Small intestine (tissue), 7 donors: ENCODE measurements at regions not wholly inside any gene's neighbourhood (a gene's known extent, or its start where the extent isn't known, plus 50 kb on each side); places are given as distances from the start of the nearest gene placed in this dataset.

Experiments
- DNase-seq, 2 donors: peaks; one replicate each; pipeline versions ENCODE4 v3.0.0 to v3.0.0-alpha.2; 2013
- FAIRE-seq: peaks from 2 replicates; lab custom pipeline; 2012; peaks lifted over from hg19 to GRCh38; lab: Jason Lieb, UNC
- H3K27ac ChIP-seq, 3 donors: one replicate each; pipeline ENCODE4 v1.5.1; 2013; ENCODE audit warnings: low read length in 2 of 3, mild to moderate bottlenecking in 2 of 3, control low read depth in 1 of 3, inconsistent platforms in 1 of 3, low read depth in 1 of 3, moderate library complexity in 1 of 3
- H3K27me3 ChIP-seq, 3 donors: one replicate each; pipeline ENCODE4 v1.6.1; 2013; ENCODE audit warnings: low read length in 3 of 3, inconsistent platforms in 1 of 3; ENCODE audit not compliant: control insufficient read depth in 3 of 3, insufficient read depth in 3 of 3
- H3K36me3 ChIP-seq, 3 donors: one replicate each; pipeline ENCODE4 v1.6.1; 2013; ENCODE audit warnings: low read length in 3 of 3, inconsistent platforms in 1 of 3, low read depth in 1 of 3, mild to moderate bottlenecking in 1 of 3, moderate library complexity in 1 of 3; ENCODE audit not compliant: control insufficient read depth in 3 of 3, insufficient read depth in 2 of 3
- H3K4me1 ChIP-seq, 3 donors: one replicate each; pipeline ENCODE4 v1.6.1; 2013; ENCODE audit warnings: low read length in 2 of 3, inconsistent platforms in 1 of 3, low read depth in 1 of 3, mild to moderate bottlenecking in 1 of 3, moderate library complexity in 1 of 3; ENCODE audit not compliant: control insufficient read depth in 3 of 3, insufficient read depth in 2 of 3
- H3K4me3 ChIP-seq, 3 donors: one replicate each; pipeline ENCODE4 v1.5.1; 2013; ENCODE audit warnings: low read length in 3 of 3, control low read depth in 1 of 3, inconsistent platforms in 1 of 3, low read depth in 1 of 3, mild to moderate bottlenecking in 1 of 3, moderate library complexity in 1 of 3
- H3K9me3 ChIP-seq, 2 donors: one replicate each; pipeline ENCODE4 v1.6.1; 2013; ENCODE audit warnings: low read depth in 1 of 2, low read length in 1 of 2; ENCODE audit not compliant: control insufficient read depth in 2 of 2, insufficient read depth in 1 of 2
- WGBS, 3 donors: extraction: QIAGEN DNeasy Blood & Tissue Kit; methylation state at CpG; one replicate each; pipeline ENCODE4 v1.1.7; 2013; 5-methylcytosine and 5-hydroxymethylcytosine counted together
- donor health status: healthy with polysubstance abuse.
- donor health status: control.
- donor health status: control.
- donor health status: Bipolar disorder and iron deficiency.
- donor health status: healthy.

DNA sequence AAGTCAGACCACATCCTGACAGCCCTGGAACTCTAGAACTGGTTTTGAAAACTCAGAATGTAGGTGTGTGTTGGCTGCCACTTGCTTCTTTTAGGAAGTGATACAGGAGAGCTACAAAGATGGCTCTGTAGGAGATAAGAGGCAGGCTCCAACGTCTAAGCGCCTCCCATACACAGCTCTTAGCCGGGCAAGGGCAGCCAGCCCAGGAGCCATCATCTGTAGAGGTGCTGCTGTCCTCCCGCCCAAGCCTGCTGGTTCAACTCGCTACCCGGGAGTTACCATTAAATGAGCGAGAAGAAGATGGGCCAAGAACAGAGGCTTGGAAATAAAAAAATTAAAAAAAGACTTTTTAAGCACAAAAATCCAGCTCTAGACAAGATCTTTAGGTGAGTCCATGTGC is 61.2 kb upstream of the DIO3 start:
- DNase-seq, result no peak
- Histone ChIP-seq H3K4me3 (no peak overlapping the region), H3K9me3 (peaks cover 0 to 6% of the 10 kb centered on the region in 2 donors), H3K36me3 (no peaks in the 10 kb centered on the region), H3K4me1 (peaks cover 0 to 5% (median 0%) of the 10 kb centered on the region in 3 donors), H3K27me3 (peaks cover 0 to 9% (median 0%) of the 10 kb centered on the region in 3 donors), H3K27ac (no peak overlapping the region)
- WGBS, 3 donors, result 81 to 82% (median 81%) methylated on average over 7 of the region's 7 CpGs
- FAIRE-seq, result no peak

DNA sequence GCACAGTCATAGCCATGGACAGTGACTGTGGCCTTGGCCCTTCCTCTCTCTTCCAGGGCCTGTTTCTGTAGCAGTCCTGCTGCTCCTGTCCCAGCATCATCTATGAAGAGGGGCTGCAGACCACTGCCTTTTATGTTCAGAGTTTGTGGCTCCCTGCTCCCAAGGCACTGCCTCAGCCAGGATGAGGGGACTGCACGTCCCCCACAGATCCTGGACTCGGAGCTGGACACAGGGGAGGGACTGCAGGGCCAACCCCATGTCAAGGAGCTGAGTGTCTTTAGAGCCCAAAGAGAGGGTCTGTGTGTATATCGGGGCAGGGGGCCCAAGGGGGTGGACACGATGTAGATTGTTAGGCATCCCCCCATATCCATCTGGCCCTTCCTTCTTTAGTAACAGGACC is 60.6 kb upstream of the DIO3 start:
- Histone ChIP-seq H3K4me1 (peaks cover 0 to 5% (median 0%) of the 10 kb centered on the region in 3 donors), H3K27ac (no peak overlapping the region), H3K4me3 (no peak overlapping the region), H3K9me3 (peaks cover 0 to 6% of the 10 kb centered on the region in 2 donors), H3K36me3 (no peaks in the 10 kb centered on the region), H3K27me3 (peaks cover 0 to 9% (median 0%) of the 10 kb centered on the region in 3 donors)
- FAIRE-seq, result no peak
- DNase-seq, result no peak
- 68 to 84% (median 83%) methylated on average over 4 of the region's 4 CpGs for WGBS, 3 donors

DNA sequence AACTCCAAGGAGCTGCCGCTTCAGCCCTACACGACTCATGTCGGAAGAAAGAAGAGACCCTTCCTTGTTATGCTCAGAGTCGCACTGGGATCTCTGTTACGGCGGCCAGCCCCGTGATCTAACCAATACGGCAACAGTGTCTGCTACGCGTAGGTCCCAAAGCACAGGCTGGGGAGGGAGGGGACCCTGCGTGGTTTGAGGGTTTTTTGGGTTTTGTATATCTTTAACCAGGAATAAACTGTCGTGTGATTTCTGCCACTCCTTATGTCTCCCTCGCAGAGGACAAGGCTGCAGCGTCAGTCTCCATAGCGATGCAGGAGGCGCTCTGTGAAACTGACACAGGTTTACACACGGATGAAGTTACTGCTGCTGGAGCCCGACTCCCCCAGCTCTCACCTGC is 60.0 kb upstream of the DIO3 start:
- WGBS, 3 donors, result 47 to 63% (median 60%) methylated on average over 18 of the region's 18 CpGs
- no peak overlapping the region for H3K27ac ChIP-seq
- no peak overlapping the region for H3K4me3 ChIP-seq
- FAIRE-seq (no peak), DNase-seq (peak in 1 of 2 donors; percentile 16)
- H3K4me1 ChIP-seq, result peaks cover 0 to 5% (median 5%) of the 10 kb centered on the region in 3 donors
- peaks cover 0 to 6% of the 10 kb centered on the region in 2 donors for H3K9me3 ChIP-seq
- no peaks in the 10 kb centered on the region for H3K36me3 ChIP-seq
- H3K27me3 ChIP-seq, result peaks cover 0 to 9% (median 0%) of the 10 kb centered on the region in 3 donors

DNA sequence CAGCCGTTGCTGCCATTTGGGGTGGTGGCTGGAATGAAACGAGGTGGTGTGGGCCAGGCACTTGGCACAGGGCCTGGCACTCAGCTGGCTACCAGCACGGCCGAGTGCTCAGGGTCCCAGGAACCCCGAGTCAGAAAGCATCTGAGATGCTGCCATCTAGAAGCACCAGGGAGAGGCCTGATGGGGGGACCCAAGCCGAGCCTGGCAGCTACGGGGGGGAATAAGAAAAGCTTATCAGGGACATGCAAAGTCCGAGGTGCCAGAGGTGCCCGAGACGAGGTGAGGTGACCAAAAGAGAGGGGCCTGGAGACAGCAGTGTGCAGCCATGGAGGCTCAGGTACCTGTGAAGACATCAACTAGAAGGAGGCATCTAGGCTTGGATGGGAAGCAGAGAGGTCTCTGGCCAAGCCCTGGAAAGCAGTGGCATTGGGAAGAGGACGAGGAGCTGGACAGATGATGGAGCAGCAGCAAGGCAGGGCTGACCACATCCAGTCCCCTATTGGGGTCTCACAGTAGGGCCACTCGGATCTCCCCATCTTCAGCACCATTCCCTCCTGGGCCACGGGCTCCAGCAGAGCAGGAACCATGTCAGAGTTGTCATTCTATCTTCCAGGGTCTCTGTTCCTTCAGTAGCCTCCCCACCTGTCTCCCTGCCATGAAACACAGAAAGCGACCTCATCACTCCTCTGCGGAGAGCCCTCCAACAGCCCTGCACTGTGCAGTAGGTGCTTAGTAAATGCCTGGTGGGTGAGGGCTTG is 59.3 kb upstream of the DIO3 start:
- Histone ChIP-seq H3K36me3 (no peaks in the 10 kb centered on the region), H3K27me3 (peaks cover 0 to 9% (median 0%) of the 10 kb centered on the region in 3 donors), H3K4me1 (peaks cover 0 to 7% (median 2%) of the 10 kb centered on the region in 3 donors), H3K27ac (no peak overlapping the region), H3K4me3 (no peak overlapping the region), H3K9me3 (peaks cover 0 to 6% of the 10 kb centered on the region in 2 donors)
- FAIRE-seq, result no peak
- WGBS, 3 donors, result 50 to 69% (median 58%) methylated on average over 15 of the region's 15 CpGs
- DNase-seq, result no peak

DNA sequence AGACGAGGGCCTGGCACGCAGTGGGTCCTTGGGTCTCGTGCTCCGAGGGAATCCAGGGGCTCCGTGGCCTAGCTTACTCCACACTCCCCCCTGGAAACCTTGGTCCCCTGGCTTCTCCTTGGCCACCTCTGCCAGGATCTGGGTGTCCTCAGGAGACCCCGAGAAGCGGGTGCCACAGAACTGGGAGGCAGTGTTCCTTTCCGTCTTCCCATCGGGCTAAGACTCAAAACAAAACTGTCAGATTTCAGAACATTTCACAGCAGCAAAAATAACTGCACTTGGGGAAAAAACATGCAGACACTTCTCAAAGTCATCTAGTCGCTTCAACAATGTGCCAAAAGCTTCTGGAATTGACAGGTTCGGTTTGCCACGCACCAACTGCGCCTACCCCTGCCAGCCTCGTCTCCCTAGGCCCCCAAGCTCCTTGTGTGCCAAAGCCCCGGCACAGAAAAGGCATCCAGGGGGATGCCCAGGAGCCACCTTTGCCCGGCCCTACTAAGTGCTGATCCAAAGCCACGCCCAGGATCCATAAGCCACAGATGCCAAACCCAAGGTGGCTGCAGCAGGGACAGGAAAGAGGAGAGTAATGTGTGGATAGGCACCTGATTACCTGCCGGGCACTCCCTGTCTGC is 58.4 kb upstream of the DIO3 start:
- no peak overlapping the region for H3K27ac ChIP-seq
- DNase-seq (no peak), FAIRE-seq (no peak)
- no peak overlapping the region for H3K4me3 ChIP-seq
- H3K4me1 ChIP-seq, result peaks cover 0 to 10% (median 0%) of the 10 kb centered on the region in 3 donors
- H3K27me3 ChIP-seq, result peaks cover 0 to 9% (median 0%) of the 10 kb centered on the region in 3 donors
- 83 to 90% (median 89%) methylated on average over 18 of the region's 18 CpGs for WGBS, 3 donors
- no peaks in the 10 kb centered on the region for H3K36me3 ChIP-seq
- H3K9me3 ChIP-seq, result peaks cover 0 to 6% of the 10 kb centered on the region in 2 donors

GRCh38 chr14:101503431-101504095 is 57.7 kb upstream of the DIO3 start:
- no peak for DNase-seq
- H3K27me3 ChIP-seq, result peaks cover 0 to 9% (median 0%) of the 10 kb centered on the region in 3 donors
- 89 to 94% (median 91%) methylated on average over 14 of the region's 14 CpGs for WGBS, 3 donors
- peaks cover 0 to 10% (median 0%) of the 10 kb centered on the region in 3 donors for H3K4me1 ChIP-seq
- H3K4me3 ChIP-seq, result no peak overlapping the region
- peaks cover 0 to 6% of the 10 kb centered on the region in 2 donors for H3K9me3 ChIP-seq
- no peak overlapping the region for H3K27ac ChIP-seq
- H3K36me3 ChIP-seq, result no peaks in the 10 kb centered on the region
- FAIRE-seq, result no peak

DNA sequence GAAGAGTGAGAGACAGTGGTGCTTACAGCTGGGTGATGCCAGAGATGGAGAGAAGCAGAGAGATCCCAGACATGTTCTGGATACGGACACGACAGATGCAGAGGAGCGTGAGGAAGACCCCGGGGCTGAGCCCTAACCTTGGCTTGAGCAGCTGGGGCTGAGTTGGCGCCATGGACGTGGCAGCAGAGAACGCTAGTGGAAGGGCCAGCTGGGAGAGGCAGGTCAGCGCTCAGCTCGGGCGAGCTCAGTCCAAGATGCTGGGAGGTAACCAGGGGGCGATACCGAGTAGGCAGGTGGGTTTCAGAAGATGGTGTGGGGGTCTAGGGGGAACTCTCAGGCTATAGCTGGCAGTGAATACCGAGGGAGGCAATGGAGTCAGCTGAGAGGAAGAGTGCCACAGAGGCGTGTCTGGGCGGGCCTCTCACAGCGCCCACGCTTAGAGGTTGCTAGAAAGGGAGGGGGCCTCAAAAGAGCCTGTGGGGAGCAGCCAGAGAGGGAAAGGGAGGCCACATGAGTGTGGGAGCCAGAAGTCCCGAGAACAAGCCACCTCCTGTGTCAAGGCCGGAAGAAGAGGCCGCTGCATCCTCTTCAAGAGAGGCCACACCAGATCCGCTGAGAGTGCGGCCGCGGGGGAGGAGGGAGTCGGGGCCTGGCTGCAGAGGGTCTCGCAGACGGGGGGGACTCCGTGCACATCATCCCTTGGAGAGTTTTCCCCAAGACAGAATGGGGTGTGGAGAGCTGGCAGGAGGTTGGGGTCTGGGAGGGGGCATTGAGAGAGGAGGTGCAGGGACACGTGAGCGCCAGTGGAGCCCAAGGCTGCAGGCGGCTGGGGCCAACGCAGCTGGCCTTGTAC is 57.0 kb upstream of the DIO3 start:
- no peaks in the 10 kb centered on the region for H3K36me3 ChIP-seq
- H3K27ac ChIP-seq, result no peak overlapping the region
- FAIRE-seq, result no peak
- H3K27me3 ChIP-seq, result peaks cover 0 to 9% (median 0%) of the 10 kb centered on the region in 3 donors
- WGBS, 3 donors, result 87 to 88% (median 88%) methylated on average over 30 to 32 of the region's 32 CpGs
- H3K4me3 ChIP-seq, result no peak overlapping the region
- peaks cover 0 to 6% of the 10 kb centered on the region in 2 donors for H3K9me3 ChIP-seq
- no peak for DNase-seq
- H3K4me1 ChIP-seq, result peaks cover 0 to 10% (median 0%) of the 10 kb centered on the region in 3 donors
